Pancreas (tissue), 10 donors: ENCODE measurements at regions not wholly inside any gene's neighbourhood (a gene's known extent, or its start where the extent isn't known, plus 50 kb on each side); places are given as distances from the start of the nearest gene placed in this dataset.

ENCODE experiments used
- ATAC-seq, 4 donors: fragments of 200-7000 bp; cut with Tn5 transposase; one replicate each; pipeline versions ENCODE4 v1.8.0 to v1.9.1; 2020; ENCODE audit warnings: mild to moderate bottlenecking in 4 of 4, moderate library complexity in 4 of 4
- DNase-seq, 6 donors: peaks; one replicate each; pipeline ENCODE4 v3.0.0-alpha.2; 2020
- FAIRE-seq: peaks from 2 replicates; lab custom pipeline; 2012; peaks lifted over from hg19 to GRCh38; lab: Jason Lieb, UNC
- H3K27ac ChIP-seq, 4 donors: fragments of 200-600 bp; sonication (generic); 1 replicate in 3 of 4; 2 replicates in 1 of 4; pipeline versions ENCODE4 v1.5.0 to v1.8.0; 2020
- H3K27me3 ChIP-seq, 4 donors: fragments of 200-600 bp; one replicate each; pipeline ENCODE4 v1.8.0; 2021
- H3K36me3 ChIP-seq, 3 donors: fragments of 200-600 bp; sonication (generic) in 1 of 3; one replicate each; pipeline versions ENCODE4 v1.5.0 to v1.8.0; 2020 to 2021
- H3K4me1 ChIP-seq, 3 donors: fragments of 200-600 bp; one replicate each; pipeline ENCODE4 v1.8.0; 2021
- H3K4me3 ChIP-seq, 4 donors: fragments of 200-600 bp; sonication (generic) in 2 of 4; one replicate each; pipeline versions ENCODE4 v1.5.0 to v1.8.0; 2020 to 2021
- H3K9me3 ChIP-seq, 4 donors: fragments of 200-600 bp; one replicate each; pipeline ENCODE4 v1.8.0; 2021
- CTCF ChIP-seq, 4 donors: fragments of 200-600 bp; sonication (generic) in 3 of 4; IDR thresholded peaks; one replicate each; pipeline versions ENCODE4 v1.5.0 to v1.8.0; 2021; ENCODE audit warnings: antibody characterized with exemption in 4 of 4
- WGBS, 2 donors: extraction: QIAGEN DNeasy Blood & Tissue Kit; methylation state at CpG; one replicate each; pipeline ENCODE4 v1.1.7; 2013; 5-methylcytosine and 5-hydroxymethylcytosine counted together
- intact Hi-C, 3 donors: fragments of 100-400 bp; cut with DNase I; formaldehyde crosslinking; loops; one replicate each; pipeline versions ENCODE4 v1.11.1 to v1.14.2; 2022
- donor health status: healthy with polysubstance abuse.
- donor health status: DM: no; HTN: no; CAD: no; lungs with moderate emphysema.
- donor health status: DM: no; HTN: no; CAD: no.
- donor health status: control.
- donor health status: control.
- donor health status: Bipolar disorder and iron deficiency.
- donor health status: DM: yes; HTN: yes; CAD: no.
- donor health status: DM: no; HTN: no; CAD: no.
- donor health status: DM: no; HTN: no; CAD: no.
- donor health status: DM: yes; HTN: yes; CAD: no.

GRCh38 chrX:109862433-109862832 lies 129.4 kb upstream of the ACSL4 start:
- intact Hi-C loops = no loop called here
- no peak for TF ChIP-seq CTCF (IDR thresholded peaks at IDR 0.05)

GRCh38 chrX:109863811-109864210 lies 130.8 kb upstream of the ACSL4 start:
- H3K4me1 ChIP-seq = no peaks in the 10 kb centered on the region
- H3K27me3 ChIP-seq = no peaks in the 10 kb centered on the region
- no peaks in the 10 kb centered on the region for H3K36me3 ChIP-seq
- DNase-seq (no peak), FAIRE-seq (no peak), ATAC-seq (no peak)
- H3K27ac ChIP-seq = no peak overlapping the region
- no peaks in the 10 kb centered on the region for H3K9me3 ChIP-seq
- TF ChIP-seq CTCF (IDR thresholded peaks at IDR 0.05) = no peak
- intact Hi-C loops = no loop called here
- H3K4me3 ChIP-seq = no peak overlapping the region

More at GRCh38 chrX:109862433-109862832, 129.4 kb upstream of the ACSL4 start:
- H3K4me3 ChIP-seq = no peak overlapping the region
- DNase-seq (no peak), FAIRE-seq (no peak), ATAC-seq (no peak)
- H3K27me3 ChIP-seq = no peaks in the 10 kb centered on the region
- no peaks in the 10 kb centered on the region for H3K4me1 ChIP-seq
- H3K9me3 ChIP-seq = no peaks in the 10 kb centered on the region
- H3K36me3 ChIP-seq = no peaks in the 10 kb centered on the region
- H3K27ac ChIP-seq = no peak overlapping the region
- whole genome bisulfite sequencing, 2 donors = 62 to 64% methylated on average over 2 of the region's 2 CpGs

- Histone ChIP-seq H3K4me3 (no peak overlapping the region), H3K4me1 (no peaks in the 10 kb centered on the region), H3K27ac (no peak overlapping the region), H3K36me3 (no peaks in the 10 kb centered on the region), H3K27me3 (peaks cover 0 to 4% (median 1%) of the 10 kb centered on the region in 4 donors), H3K9me3 (no peaks in the 10 kb centered on the region)
- 63 to 85% methylated on average over 4 of the region's 4 CpGs for WGBS, 2 donors
- ATAC-seq (no peak), DNase-seq (no peak), FAIRE-seq (no peak)
- intact Hi-C loops = no loop called here
- TF ChIP-seq CTCF (IDR thresholded peaks at IDR 0.05) = no peak
Observed at GRCh38 chrX:109871121-109871888, 131.6 kb upstream of the TMEM164 start.

GRCh38 chrX:109872021-109872732 lies 130.7 kb upstream of the TMEM164 start:
- TF ChIP-seq CTCF (IDR thresholded peaks at IDR 0.05) = no peak
- H3K27ac ChIP-seq = no peak overlapping the region
- no peaks in the 10 kb centered on the region for H3K36me3 ChIP-seq
- intact Hi-C loops = no loop called here
- H3K4me3 ChIP-seq = no peak overlapping the region
- no peaks in the 10 kb centered on the region for H3K4me1 ChIP-seq
- peaks cover 0 to 4% (median 1%) of the 10 kb centered on the region in 4 donors for H3K27me3 ChIP-seq
- FAIRE-seq = no peak
- H3K9me3 ChIP-seq = no peaks in the 10 kb centered on the region
- peak in 4 of 6 donors; percentile 17 to 62 (median 40) for DNase-seq
- ATAC-seq = peak; percentile 80 to 94 (median 92)
- WGBS, 2 donors = 23 to 33% methylated on average over 4 of the region's 4 CpGs

GRCh38 chrX:109873574-109873973 lies 129.3 kb upstream of the TMEM164 start:
- peaks cover 0 to 4% (median 1%) of the 10 kb centered on the region in 4 donors for H3K27me3 ChIP-seq
- DNase-seq (no peak), ATAC-seq (no peak), FAIRE-seq (no peak)
- 26 to 57% methylated on average over 1 of the region's 1 CpG for WGBS, 2 donors
- no peaks in the 10 kb centered on the region for H3K4me1 ChIP-seq
- no peak overlapping the region for H3K4me3 ChIP-seq
- no peaks in the 10 kb centered on the region for H3K36me3 ChIP-seq
- intact Hi-C loops = no loop called here
- no peak for TF ChIP-seq CTCF (IDR thresholded peaks at IDR 0.05)
- H3K27ac ChIP-seq = no peak overlapping the region
- H3K9me3 ChIP-seq = no peaks in the 10 kb centered on the region
